Mucosa of gallbladder (tissue), 1 donor: ENCODE measurements at regions not wholly inside any gene's neighbourhood (a gene's known extent, or its start where the extent isn't known, plus 50 kb on each side); places are given as distances from the start of the nearest gene placed in this dataset.

ENCODE experiments used
- DNase-seq: peaks from one replicate; pipeline ENCODE4 v3.0.0-alpha.2; 2020; ENCODE audit warnings: low spot score
- donor health status: DM: no; HTN: no; CAD: no.

- no peak for DNase-seq
Observed at GRCh38 chr3:39000008-39000450, 51.7 kb downstream of the SCN11A start.

- no peak for DNase-seq
Observed at GRCh38 chr3:38998086-38998485, 53.7 kb downstream of the SCN11A start.

- no peak for DNase-seq
Observed at GRCh38 chr3:38996193-38996592, 55.6 kb downstream of the SCN11A start.

GRCh38 chr3:38994251-38994650 is 57.5 kb downstream of the SCN11A start:
- no peak for DNase-seq

- no peak for DNase-seq
Observed at GRCh38 chr3:38992117-38992760, 59.5 kb downstream of the SCN11A start.

GRCh38 chr3:38990621-38991020 is 61.1 kb downstream of the SCN11A start:
- no peak for DNase-seq

GRCh38 chr3:38989917-38990510 is 61.7 kb downstream of the SCN11A start:
- no peak for DNase-seq

GRCh38 chr3:38988955-38989354 is 62.8 kb downstream of the SCN11A start:
- DNase-seq, result no peak

- no peak for DNase-seq
Observed at GRCh38 chr3:38987456-38987855, 64.3 kb downstream of the SCN11A start.

GRCh38 chr3:38986901-38987300 is 64.8 kb downstream of the SCN11A start:
- no peak for DNase-seq

- no peak for DNase-seq
Observed at GRCh38 chr3:38985981-38986380, 65.8 kb downstream of the SCN11A start.

GRCh38 chr3:38985581-38985980 is 66.2 kb downstream of the SCN11A start:
- DNase-seq, result no peak

GRCh38 chr3:38984731-38985130 is 67.0 kb downstream of the SCN11A start:
- DNase-seq, result no peak

- no peak for DNase-seq
Observed at GRCh38 chr3:38984110-38984509, 67.6 kb downstream of the SCN11A start.

- DNase-seq, result no peak
Observed at GRCh38 chr3:38980938-38981337, 70.8 kb downstream of the SCN11A start.

- no peak for DNase-seq
Observed at GRCh38 chr3:38978729-38979128, 73.0 kb downstream of the SCN11A start.

- no peak for DNase-seq
Observed at GRCh38 chr3:38970851-38971638, 80.7 kb downstream of the SCN11A start.

GRCh38 chr3:38969317-38970235 is 82.2 kb downstream of the SCN11A start:
- DNase-seq, result no peak

- no peak for DNase-seq
Observed at GRCh38 chr3:38968891-38969290, 82.9 kb downstream of the SCN11A start.

- no peak for DNase-seq
Observed at GRCh38 chr3:38968403-38968802, 83.3 kb downstream of the SCN11A start.

GRCh38 chr3:38967693-38967989 is 84.1 kb downstream of the SCN11A start:
- DNase-seq, result no peak
